Epithelial cell of esophagus (primary cell): ENCODE measurements at regions not wholly inside any gene's neighbourhood (a gene's known extent, or its start where the extent isn't known, plus 50 kb on each side); places are given as distances from the start of the nearest gene placed in this dataset.

Source experiments
- DNase-seq: peaks from one replicate; pipeline ENCODE4 v3.0.0; 2010; ENCODE audit warnings: low read depth
- H3K4me3 ChIP-seq: 2 replicates; pipeline ENCODE4 v1.5.1; 2011; ENCODE audit warnings: mild to moderate bottlenecking, low read length, control low read depth
- CTCF ChIP-seq: IDR thresholded peaks from 2 replicates; pipeline ENCODE4 v1.5.1; 2011; ENCODE audit warnings: low read depth, mild to moderate bottlenecking, low read length, control low read depth, inconsistent platforms; ENCODE audit not compliant: insufficient read depth; ENCODE audit errors: missing control alignments

GRCh38 chr5:128591598-128592455 lies 53.8 kb upstream of the FBN2 start:
- DNase-seq = no peak
- TF ChIP-seq CTCF = no peak
- no peak overlapping the region for H3K4me3 ChIP-seq

- TF ChIP-seq CTCF = no peak
- peak; percentile 20 for DNase-seq
Observed at GRCh38 chr5:128596071-128596470, 58.0 kb upstream of the FBN2 start.

GRCh38 chr5:128597156-128597555 lies 59.1 kb upstream of the FBN2 start:
- no peak overlapping the region for H3K4me3 ChIP-seq
- no peak for DNase-seq
- no peak for TF ChIP-seq CTCF

More at GRCh38 chr5:128596071-128596470, 58.0 kb upstream of the FBN2 start:
- H3K4me3 ChIP-seq = no peak overlapping the region

GRCh38 chr5:128613128-128613527 lies 75.1 kb upstream of the FBN2 start:
- no peak overlapping the region for H3K4me3 ChIP-seq
- TF ChIP-seq CTCF = no peak
- DNase-seq = peak; percentile 31

GRCh38 chr5:128613766-128614165 lies 75.7 kb upstream of the FBN2 start:
- DNase-seq = no peak
- TF ChIP-seq CTCF = no peak
- no peak overlapping the region for H3K4me3 ChIP-seq

GRCh38 chr5:128615578-128615977 lies 77.5 kb upstream of the FBN2 start:
- TF ChIP-seq CTCF = no peak
- no peak overlapping the region for H3K4me3 ChIP-seq
- no peak for DNase-seq
